CD4-positive, alpha-beta T cell treated with Interleukin-15 for 4 hours (primary cell): ENCODE measurements at regions not wholly inside any gene's neighbourhood (a gene's known extent, or its start where the extent isn't known, plus 50 kb on each side); places are given as distances from the start of the nearest gene placed in this dataset.

Experiments
- DNase-seq: peaks from one replicate; pipeline ENCODE4 v3.0.0-alpha.2; 2020; ENCODE audit warnings: low spot score

DNA sequence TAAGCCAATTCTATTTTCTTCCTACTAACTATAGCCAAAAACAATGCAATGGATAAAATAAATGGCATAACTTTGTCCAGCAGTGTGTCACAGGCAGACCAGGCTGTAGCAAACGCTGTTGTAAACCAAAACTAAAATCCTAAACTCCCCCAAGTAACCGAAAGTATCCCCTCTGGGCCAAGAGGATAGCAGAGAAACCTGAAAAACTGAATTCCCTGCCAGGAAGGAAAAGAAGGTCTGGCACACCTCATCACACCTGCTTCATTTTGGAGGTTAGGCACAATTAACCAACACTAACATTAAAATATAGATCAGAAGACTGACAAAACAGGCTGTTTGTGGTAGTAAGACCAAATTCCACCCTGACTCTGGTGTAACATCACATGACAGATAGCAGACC lies 356.8 kb upstream of the C1orf87 start:
- no peak for DNase-seq

DNA sequence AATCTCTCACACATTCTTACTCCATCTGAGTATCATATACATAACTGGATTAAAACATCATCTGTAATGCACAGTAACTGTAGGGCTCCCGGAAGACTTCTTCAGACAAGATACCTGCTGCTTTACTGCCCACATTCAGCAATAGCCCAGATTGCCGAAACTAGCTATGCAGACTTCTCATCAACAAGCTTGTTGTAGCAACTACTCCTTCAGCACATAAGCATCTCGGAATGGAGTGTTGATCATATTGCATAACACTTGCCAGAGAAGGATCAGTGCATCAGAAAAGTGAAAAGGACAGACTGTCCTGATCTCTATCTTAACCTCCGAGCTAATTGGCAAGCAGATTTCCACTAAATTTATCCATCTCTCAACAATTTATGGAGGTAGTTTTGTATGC lies 354.6 kb upstream of the C1orf87 start:
- no peak for DNase-seq

DNA sequence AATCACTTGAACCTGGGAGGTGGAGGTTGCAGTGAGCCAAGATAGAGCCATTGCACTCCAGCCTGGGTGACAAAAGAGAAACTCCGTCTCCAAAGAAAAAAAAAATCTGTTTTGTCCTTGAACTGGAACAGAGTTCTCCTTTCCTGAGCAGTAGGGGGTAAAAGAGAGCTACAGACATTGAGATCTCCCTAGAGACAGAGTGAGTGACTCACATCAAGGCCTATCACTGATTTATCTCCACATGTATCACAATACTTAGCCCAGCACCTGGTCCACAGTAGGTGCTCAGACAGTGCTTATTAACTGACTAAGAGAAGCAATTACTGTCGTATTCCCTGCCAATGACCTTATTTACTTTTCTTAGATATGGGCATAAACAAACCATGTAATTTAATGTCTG lies 354.1 kb upstream of the C1orf87 start:
- DNase-seq = no peak

DNA sequence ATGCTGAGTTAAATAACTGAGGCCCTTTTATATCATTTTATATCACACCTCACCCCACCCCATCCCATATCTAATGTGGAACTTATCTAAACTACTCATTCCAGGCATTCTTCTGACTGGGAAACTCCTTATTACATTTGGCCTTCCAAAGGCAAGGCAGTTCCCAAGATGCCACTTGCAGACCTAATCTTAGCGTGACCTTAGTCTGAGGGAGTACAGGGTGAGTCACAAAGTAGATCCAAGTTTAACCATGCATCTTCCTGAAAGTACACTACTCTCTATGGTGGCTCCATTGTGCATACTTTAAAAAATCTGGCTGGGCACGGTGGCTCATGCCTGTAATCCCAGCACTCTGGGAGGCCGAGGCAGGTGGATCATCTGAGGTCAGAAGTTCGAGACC lies 353.6 kb upstream of the C1orf87 start:
- DNase-seq = no peak

DNA sequence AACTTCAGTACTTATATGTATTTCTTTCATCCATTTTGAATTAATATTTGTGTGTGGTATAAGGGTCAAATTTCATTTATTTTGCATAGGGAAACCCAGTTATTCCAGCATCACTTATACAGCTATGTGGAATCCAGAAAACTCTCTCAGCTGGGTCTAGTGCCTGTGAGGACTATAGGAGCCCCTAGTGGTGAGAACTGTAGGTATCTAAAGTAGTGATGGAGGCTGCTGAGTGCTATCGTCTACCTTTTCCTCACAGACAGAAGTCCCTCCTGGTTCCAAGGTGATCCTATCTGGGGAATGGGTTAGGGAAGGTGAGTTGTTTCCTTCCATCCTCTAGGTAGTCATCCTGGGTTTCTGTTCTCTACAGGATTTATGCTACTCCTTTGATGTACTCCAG lies 352.0 kb upstream of the C1orf87 start:
- no peak for DNase-seq

DNA sequence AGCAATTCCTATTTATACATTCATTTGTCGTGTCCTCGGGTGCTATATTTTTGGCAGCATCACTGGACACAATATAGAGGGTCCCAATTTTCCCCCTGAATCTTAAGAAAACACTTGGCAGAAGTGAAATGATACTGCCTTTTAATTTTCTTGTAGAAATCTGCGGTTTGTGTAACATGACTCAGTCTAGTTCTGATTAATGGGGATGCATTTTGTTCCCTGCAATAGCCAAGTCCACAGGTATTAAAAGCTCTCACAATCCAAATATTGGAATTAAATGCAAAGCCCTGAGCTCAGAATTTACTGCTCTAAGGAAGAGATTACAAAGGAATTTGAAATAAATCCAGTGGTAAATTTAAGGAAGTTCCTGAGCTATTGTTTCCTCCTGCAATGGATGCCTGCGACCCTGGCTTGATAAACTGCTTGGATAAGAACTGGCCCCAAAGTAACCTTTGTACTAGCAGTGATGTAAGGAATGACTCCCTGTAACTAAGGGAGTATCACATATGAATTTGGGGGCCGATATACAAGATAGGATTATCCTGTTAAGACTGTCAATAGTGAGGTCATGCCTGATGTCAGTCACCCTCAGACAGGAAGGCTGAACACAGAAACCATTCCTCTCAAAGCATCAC lies 349.7 kb upstream of the C1orf87 start:
- no peak for DNase-seq

DNA sequence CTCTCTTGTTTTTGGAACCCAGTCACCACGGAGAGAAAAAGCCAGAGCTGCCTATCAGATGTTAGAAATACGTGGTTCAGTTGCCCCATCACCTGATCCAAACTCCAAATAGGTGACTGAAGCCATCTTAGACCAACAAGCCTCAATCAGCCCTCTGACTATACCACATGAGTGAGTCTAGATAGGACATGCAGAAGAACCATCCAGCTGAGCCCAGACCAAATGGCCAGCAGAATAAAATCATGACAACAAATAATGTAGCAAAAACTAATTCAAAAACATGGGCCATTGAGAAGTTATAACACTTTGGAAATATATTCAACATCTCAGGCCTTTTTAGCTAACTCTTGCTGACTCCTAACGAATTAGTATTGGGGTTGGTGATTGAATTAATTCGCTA lies 348.4 kb upstream of the C1orf87 start:
- DNase-seq = no peak

DNA sequence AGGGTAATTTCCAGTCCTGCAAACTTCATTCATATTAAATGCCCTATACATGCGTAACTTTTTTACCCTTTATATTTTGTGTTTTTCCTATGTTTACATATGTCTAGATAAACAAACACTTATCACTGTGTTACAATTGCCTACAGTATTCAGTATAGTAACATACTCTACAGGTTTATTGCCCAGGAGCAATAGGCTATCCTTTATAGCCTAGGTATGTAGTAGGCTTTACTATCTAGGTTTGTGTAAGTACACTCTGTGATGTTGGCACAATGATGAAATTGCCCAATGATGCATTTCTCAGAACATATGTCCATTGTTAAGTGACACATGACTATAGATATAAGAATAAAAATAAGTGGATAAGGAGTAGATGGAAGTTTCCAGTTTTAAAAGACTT lies 345.5 kb upstream of the C1orf87 start:
- DNase-seq = no peak

DNA sequence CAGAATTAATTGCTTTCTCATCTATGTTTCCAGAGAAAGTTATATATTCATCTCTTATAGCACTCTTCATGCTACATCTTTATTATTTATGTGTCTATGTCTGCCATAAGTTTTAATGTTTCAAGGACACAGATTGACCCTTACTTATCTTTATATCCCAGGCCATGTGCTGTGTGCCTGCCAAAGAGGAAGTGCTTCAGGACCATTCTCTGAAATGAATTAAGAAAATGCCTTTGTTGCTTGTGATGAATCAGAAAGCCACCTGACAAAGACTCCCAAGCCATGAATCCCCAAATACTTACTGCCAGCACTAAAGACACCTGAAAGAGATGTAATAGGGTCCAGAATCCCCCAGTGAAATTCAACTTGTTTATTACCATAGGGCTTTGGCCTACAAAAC lies 342.1 kb upstream of the C1orf87 start:
- DNase-seq = no peak

DNA sequence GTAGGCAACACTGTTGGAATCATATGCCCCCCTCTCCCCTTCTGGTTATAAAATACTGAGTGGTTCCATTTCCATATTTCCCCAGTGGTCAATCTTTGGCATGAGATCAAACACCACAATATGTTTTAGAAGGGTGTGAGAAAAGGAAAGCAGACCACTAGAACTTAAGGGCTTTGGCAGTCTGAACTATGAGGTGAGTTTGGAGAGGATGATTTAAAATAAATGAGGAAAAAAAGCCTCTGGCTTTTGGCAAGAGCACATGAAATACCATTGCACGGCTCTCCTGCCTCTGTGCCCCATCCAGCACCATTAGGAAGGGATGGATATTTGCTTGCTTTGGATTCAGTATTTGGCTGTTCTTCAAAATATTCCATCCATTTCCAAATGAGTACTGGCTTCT lies 339.5 kb upstream of the C1orf87 start:
- no peak for DNase-seq

DNA sequence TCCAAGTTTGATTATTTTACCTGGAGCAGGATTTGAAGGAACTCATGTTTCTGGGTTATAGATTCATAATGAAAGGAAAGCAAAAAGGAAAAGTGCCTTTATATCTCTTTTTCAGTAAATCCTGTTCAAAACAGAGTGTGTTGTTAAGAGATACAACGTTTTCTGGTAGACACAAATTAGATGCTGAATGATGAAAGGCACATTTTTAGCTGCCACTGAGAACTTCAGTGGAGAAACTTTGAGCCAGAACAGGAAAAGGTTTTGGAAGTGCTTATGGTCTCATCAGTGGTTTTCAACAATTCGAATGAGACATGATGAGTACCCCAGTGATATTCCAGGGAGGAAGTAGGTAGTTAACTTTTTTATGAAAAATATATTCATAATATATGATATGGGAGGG lies 338.0 kb upstream of the C1orf87 start:
- no peak for DNase-seq

DNA sequence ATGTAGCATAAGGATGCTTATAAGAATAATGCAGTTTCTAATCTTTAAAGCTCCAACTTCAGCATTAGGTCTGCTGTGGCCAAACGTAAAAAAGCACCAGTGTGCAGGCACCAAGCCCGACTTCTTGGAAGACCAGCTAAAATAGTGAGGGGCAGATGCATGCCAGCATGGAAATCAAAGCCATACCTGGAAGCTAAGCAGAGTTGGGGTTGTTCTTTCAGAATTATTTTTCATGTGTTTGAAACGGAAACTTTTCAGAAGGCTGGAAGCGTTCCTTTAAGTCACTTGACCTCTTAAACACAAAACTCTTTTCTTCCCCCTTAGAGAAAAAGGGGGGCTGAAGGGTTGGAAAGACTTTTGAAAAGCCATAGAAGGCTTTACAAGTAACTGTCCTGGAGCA lies 329.2 kb upstream of the C1orf87 start:
- DNase-seq = no peak

DNA sequence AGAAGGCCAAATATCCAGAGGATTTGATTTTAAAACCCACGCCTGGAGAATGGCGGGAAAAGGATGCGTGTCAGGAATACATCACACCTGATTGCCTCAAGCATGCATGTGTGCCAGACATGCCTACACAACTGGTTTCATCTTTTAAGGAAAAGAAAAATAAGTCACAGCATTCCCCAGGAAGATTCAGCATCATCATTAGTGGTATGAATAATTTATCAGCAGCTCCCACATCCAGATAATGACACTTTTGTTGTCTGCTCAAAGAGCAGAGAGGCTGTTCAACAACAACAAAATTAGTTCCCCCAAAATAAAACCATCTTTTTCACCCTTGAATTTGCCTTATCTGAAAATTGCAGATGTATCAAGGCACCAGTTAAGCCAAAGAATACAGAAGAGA lies 328.6 kb upstream of the C1orf87 start:
- DNase-seq = no peak

DNA sequence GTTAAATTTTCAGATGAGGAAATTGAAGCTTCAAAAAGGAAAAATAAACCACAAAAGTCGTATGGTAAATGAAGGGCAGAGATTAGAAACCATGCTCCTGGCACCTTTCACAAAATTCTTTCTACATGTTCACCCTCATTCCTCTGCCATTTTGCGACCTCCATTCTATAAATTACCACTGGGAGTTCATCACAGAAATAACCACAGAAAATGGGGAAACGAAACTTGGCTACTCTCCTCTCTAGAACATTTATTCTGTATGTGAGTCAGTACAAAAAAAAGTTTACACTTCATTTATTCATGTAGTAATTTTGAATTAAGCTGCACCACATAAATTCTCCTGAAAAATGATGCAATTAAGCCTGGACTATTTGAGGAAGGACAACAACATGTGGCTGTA lies 320.9 kb upstream of the C1orf87 start:
- no peak for DNase-seq

DNA sequence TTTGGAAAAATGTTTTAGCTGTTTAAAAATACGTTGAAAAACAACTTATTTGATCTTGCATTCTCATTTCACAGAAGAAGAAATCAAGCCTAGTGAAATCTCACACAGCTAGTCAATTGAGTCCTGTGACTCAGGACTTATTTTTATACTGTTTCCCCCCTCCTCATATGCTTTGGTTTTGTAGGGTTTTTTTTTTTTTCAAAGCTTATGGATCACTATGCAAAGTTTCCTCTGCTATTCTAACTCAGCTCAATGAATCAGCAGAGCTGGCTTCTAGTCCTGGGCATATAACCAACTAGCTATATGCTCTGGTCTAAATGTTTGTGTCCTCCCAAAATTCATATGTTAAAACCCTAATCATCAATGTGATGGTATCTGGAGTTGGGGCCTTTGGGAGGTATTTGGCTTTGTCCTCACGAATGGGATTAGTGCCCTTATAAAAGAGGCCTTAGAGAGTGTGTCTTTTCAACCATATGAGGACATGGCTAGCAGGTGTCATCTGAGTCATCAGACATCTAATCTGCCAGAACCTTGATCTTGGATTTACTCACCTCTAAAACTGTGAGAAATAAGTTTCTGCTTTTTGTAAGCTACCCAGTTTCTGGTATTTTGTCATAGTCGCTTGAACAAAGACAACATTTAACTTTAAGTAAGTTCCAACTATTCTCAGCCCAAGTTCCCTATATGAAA lies 317.2 kb upstream of the C1orf87 start:
- no peak for DNase-seq

DNA sequence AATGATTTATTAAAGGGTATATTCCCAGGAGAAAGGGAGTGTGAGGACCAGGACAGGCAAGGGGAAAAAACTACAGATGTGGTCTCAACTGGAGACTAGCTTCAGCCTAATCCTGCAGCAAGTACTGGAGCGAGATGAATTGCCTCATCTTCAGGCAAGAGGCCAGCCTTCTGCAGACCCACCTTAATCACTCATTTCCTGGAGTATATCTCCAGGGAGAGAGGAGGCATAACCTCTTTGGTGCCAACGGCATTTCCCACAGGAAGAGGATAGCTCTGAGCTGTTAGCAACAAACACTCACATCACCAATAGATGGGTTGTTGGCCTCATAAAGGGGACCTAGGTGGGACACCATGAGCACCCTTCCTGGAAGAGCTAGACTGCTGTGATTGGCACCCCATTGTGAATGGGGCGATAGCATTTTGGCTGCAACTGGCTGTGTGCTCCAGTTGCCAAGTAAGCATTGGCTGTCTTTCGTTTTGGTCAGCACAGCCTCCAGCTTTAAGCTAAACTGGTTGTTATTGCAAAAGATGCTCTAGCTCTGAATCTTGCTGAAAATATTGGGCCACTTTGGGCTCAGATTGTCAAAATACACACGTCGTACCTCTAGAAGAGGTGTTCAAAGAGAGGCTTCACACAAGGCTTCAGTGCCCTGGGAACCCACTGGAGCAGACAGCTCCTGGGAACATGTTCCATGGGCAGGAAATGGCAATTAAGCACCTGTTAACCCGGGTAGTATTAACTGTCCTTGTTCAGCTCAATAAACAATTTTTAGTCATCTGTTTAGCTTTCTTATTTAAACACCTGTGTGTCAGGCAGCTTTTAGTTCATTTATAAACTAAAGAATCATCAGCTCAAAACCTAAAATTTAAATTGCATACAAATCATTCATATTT lies 314.8 kb upstream of the C1orf87 start:
- no peak for DNase-seq

DNA sequence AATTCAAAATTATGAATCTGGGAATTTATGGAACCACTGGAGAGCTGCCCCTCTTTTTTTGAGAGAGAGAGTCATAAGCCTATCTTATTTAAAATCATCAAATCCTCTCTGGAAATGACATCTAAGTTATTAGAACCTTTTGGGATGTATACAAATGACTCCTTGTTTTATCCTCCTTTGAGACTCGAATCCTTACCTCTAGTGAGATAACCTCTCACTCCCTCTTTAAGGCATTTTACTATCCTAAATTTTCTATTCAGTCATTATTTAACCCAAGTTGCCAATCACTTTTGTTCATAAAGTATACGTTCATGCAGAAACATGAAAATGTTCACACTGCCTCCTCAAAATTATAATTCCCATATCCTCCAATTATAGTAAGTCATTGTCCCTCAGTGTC lies 313.6 kb upstream of the C1orf87 start:
- DNase-seq = no peak

DNA sequence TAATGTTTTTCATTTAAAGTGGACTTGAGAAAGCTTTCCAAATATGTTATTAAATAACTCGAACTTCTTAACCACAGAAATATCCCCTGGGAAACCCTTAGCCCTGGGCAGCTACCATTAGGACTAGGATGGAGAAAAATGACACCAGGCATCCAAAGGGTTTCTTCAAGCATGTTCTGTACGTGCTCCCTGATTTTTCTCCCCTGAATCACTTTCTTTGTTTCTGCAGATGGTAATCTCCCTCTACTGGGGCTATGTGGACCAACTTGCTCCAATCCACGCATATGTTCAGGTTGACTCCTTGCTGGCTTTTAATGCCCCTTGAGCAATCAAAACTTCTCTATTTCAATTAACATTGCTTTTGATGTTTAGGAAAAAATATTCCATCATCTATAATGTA lies 312.7 kb upstream of the C1orf87 start:
- DNase-seq = no peak

DNA sequence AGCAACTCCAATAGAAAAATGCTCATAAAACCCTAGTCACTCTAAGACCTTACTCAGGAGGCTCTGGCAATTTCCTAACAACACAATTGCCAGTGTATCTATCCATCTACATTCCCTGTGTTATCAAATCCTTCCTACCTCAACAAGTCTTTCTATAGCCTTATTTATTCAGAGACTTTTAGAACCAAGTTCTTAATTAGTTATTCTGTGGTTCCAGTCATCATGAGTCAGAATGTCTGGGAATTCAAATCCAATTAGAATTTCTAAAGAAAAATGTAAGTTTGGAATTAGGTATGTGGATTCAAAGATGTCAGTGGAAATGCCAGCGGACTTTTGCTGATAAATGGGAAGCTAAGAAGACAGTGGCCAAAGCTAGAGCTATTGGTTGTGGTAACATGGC lies 302.6 kb upstream of the C1orf87 start:
- no peak for DNase-seq

DNA sequence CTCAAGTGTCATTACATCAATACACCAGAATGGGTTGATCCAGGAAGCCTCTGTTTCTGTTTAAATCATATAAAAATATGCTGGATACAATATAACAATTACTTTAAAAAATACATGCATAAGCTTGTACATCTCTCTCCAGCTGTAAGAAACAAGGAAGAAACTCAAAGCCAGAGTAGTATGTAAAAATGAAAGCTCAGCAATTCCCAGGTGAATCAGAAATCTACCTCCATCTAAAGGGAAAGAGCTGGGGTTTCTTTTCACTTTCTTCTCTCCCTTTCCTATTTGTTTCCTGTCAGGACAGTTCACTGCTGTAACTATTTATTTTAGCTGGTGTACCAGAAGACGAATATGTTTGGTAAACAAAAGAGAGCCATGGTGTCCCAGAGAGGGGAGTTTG lies 301.0 kb upstream of the C1orf87 start:
- DNase-seq = no peak

DNA sequence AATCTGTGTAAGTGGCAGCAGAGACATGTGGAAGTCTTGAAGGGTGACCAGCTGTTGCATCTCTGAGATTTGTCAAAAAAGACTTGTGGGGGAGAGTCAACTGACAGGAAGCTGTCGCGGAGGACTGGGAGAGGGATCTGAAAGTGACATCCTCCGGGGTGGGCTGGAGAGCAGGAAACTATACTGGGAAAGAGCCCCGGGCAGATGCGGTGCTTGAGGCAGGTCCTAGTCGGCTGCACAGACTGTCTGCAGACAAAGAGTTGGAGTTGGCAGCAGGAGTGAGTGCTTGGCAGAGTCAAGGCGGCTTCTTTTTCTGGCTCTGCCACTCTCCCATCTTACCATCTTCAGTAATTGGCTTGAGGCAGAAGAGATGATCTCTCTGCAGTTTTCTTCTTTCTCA lies 294.0 kb upstream of the C1orf87 start:
- DNase-seq = no peak

DNA sequence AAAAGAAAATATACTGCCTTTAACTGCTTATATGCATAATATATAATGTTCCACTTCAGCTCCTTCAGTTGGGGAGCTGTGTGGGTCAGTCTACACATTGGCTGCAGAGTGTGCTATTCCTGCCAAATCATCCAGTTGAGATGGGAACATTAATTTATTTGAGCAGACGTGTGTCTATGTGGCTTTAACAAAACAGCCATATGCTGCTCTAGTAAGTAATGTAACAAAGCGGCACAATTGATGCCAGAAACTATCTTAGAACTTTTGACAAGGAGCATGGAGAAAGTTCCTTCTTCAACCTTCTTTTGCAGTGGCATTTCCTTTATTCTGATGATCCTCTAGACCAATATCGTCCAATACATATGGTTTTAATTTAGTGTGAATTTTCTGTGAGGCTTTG lies 285.9 kb upstream of the C1orf87 start:
- no peak for DNase-seq

DNA sequence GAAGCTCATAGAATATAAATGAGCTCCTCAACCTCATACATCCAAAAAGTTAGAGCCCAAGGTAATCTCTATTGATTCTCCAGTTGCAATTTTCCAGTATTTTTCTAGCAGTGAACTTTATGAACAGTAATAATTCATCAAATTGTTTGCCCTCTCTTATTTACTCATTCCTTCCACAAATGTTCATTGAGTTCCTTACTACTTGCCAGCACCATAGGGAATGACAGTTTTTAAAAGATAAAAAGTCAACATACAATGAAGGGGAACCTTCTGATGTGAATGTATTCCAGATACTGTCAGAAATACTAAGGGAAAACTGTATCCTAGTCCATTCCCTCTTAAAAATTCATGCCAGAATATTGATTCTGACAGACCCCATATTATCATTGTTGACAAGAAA lies 277.0 kb upstream of the C1orf87 start:
- no peak for DNase-seq
